Liver (tissue), 3 donors: ENCODE measurements at regions not wholly inside any gene's neighbourhood (a gene's known extent, or its start where the extent isn't known, plus 50 kb on each side); places are given as distances from the start of the nearest gene placed in this dataset.

Experiments
- CTCF ChIP-seq: fragments of 150-350 bp; IDR thresholded peaks from 2 replicates; pipeline ENCODE4 v1.5.1; 2017; ENCODE audit warnings: improper control_type of control experiment, low read depth, low read length; ENCODE audit not compliant: missing input control
- EGR1 ChIP-seq, 2 donors: IDR thresholded peaks; 2 replicates each; pipeline ENCODE4 v1.6.1; 2016 to 2018; ENCODE audit warnings: antibody characterized with exemption in 2 of 2, low read depth in 2 of 2
- GABPA ChIP-seq, 2 donors: IDR thresholded peaks in 1 of 2; conservative IDR thresholded peaks in 1 of 2; 2 replicates each; pipeline ENCODE4 v1.6.1; 2016; ENCODE audit warnings: antibody characterized with exemption in 2 of 2, mild to moderate bottlenecking in 1 of 2, moderate library complexity in 1 of 2
- JUND ChIP-seq, 2 donors: IDR thresholded peaks; 2 replicates each; pipeline ENCODE4 v1.6.1; 2016; ENCODE audit warnings: antibody characterized with exemption in 2 of 2
- RAD21 ChIP-seq, 2 donors: IDR thresholded peaks; 2 replicates each; pipeline ENCODE4 v1.6.1; 2016; ENCODE audit warnings: antibody characterized with exemption in 2 of 2, mild to moderate bottlenecking in 2 of 2
- REST ChIP-seq: IDR thresholded peaks from 2 replicates; pipeline ENCODE4 v1.6.1; 2016; ENCODE audit warnings: antibody characterized with exemption, mild to moderate bottlenecking
- YY1 ChIP-seq: IDR thresholded peaks from 2 replicates; pipeline ENCODE4 v1.6.1; 2016; ENCODE audit warnings: antibody characterized with exemption, mild to moderate bottlenecking
- TF ChIP-seq, protein P1 (sequence below): IDR thresholded peaks from 2 replicates; pipeline ENCODE4 v1.6.1; 2016; ENCODE audit warnings: antibody characterized with exemption
- donor health status: healthy.
- donor health status: healthy.

DNA sequence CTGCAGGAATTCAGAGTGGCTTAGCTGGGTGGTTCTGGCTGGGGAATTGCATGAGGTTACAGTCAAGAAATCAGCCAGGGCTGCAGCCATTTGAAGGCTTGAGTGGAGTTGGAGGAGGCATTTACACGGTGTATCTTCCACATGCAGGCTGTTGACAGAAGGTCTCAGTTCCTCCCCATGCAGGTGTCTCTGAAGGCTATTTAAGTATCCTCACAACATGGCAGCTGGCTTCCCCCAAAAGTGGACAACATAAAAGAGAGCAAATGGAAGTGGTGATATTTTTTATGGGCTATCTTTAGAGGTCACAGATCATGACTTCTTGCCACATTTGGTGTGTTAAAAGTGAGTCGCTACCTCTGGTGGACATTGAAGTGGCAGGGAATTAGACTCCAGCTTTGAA is 60.1 kb upstream of the SPRED1 start:
- TF ChIP-seq CTCF (no peak), GABPA (IDR thresholded peaks at IDR 0.05 in 1 of 2, conservative IDR thresholded peaks at IDR 0.05 in 1 of 2) (no peak), RAD21 (IDR thresholded peaks at IDR 0.05) (no peak), EGR1 (IDR thresholded peaks at IDR 0.05; ENCODE audit: low read depth in 2 of 2) (no peak), JUND (IDR thresholded peaks at IDR 0.05) (no peak), YY1 (no peak), REST (no peak)
- TF ChIP-seq, protein P1, sequence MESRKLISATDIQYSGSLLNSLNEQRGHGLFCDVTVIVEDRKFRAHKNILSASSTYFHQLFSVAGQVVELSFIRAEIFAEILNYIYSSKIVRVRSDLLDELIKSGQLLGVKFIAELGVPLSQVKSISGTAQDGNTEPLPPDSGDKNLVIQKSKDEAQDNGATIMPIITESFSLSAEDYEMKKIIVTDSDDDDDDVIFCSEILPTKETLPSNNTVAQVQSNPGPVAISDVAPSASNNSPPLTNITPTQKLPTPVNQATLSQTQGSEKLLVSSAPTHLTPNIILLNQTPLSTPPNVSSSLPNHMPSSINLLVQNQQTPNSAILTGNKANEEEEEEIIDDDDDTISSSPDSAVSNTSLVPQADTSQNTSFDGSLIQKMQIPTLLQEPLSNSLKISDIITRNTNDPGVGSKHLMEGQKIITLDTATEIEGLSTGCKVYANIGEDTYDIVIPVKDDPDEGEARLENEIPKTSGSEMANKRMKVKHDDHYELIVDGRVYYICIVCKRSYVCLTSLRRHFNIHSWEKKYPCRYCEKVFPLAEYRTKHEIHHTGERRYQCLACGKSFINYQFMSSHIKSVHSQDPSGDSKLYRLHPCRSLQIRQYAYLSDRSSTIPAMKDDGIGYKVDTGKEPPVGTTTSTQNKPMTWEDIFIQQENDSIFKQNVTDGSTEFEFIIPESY: no peak
